AG09319 (cell line): ENCODE measurements at regions not wholly inside any gene's neighbourhood (a gene's known extent, or its start where the extent isn't known, plus 50 kb on each side); places are given as distances from the start of the nearest gene placed in this dataset.

Experiments
- DNase-seq: peaks from one replicate; pipeline ENCODE4 v3.0.0-alpha.2; 2010; ENCODE audit warnings: low read depth; ENCODE audit errors: extremely low read depth
- CTCF ChIP-seq: IDR thresholded peaks from 2 replicates; pipeline ENCODE4 v1.5.1; 2011; ENCODE audit warnings: low read depth, mild to moderate bottlenecking, inconsistent platforms, low read length, moderate library complexity

- no peak for DNase-seq
- TF ChIP-seq CTCF: no peak
These were observed 97.0 kb upstream of the PREP start for GRCh38 chr6:105499931-105500330.

- no peak for DNase-seq
- TF ChIP-seq CTCF: no peak
These were observed 96.4 kb upstream of the PREP start for GRCh38 chr6:105499136-105499870.

GRCh38 chr6:105497549-105497948 is 94.7 kb upstream of the PREP start:
- no peak for TF ChIP-seq CTCF
- no peak for DNase-seq

- DNase-seq: no peak
- TF ChIP-seq CTCF: no peak
These were observed 92.6 kb upstream of the PREP start for GRCh38 chr6:105495515-105495914.

- no peak for DNase-seq
- no peak for TF ChIP-seq CTCF
These were observed 91.8 kb upstream of the PREP start for GRCh38 chr6:105494688-105495087.

- no peak for DNase-seq
- TF ChIP-seq CTCF: no peak
These were observed 90.9 kb upstream of the PREP start for GRCh38 chr6:105493736-105494135.

GRCh38 chr6:105492706-105493673 is 90.1 kb upstream of the PREP start:
- DNase-seq: no peak
- no peak for TF ChIP-seq CTCF
